HG03108 (cell line): ENCODE measurements at regions not wholly inside any gene's neighbourhood (a gene's known extent, or its start where the extent isn't known, plus 50 kb on each side); places are given as distances from the start of the nearest gene placed in this dataset.
"Not testable (repeated sequence)": the region's sequence is repeated elsewhere in the genome, so short reads cannot be mapped to it uniquely, and the experiment has no call there.

Experiments used
- ATAC-seq: cut with Tn5 transposase; IDR thresholded peaks from one replicate; pipeline ENCODE4 v1.9.1; 2021; ENCODE audit warnings: moderate library complexity; ENCODE audit not compliant: unreplicated experiment

DNA sequence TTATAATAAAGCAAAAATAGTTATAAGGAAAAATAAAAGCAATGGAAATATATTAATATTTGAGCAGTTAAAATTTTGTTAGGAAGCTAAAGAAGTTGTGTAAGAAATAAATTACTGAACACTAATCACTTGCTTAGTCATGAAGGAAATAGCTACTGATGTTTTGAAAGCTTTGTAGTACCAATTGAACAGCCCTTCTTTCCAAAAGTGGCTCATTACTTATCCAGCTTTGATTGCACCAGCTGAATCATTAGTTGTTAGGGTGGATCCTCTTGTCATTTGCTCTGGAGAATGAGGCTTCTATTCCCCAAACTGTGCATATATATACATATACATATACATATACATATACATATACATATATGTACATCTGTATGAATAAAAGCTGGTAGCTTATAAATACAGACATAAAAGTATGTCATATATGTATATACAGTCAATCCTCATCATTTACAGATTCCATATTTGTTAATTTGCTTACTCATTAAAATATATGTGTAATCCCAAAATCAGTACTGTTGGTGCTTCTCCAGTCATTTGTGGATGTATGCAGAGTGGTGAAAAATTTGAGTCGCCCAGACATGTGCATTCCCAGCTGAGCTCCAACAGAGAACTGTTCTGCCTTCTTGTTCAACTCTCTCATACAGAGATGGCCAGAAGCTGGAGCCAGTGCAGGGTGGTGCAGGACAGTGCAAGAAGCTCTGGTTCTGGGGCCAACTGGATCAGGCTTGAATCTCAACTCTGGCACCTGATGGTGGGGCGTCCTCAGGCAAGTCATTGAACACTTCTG lies 214.1 kb downstream of the RPAP3 start:
- ATAC-seq = no peak

DNA sequence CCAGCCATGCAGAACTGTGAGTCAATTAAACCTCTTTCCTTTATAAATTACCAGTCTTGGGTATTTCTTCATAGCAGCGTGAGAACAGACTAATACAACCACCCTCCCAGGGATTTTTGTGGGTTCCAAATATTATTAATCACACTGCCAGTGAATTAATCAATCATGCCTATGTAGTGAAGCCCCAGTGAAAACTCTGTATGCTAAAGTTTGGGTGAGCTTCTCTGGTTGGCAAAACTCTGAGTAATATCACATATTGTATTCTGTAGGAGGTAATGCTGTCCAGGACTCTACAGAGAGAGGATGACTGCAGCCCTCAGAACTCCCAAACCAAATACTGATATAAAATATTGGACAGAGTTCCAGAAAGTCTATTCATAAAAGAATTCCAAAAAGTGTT lies 216.9 kb downstream of the RPAP3 start:
- ATAC-seq = no peak

DNA sequence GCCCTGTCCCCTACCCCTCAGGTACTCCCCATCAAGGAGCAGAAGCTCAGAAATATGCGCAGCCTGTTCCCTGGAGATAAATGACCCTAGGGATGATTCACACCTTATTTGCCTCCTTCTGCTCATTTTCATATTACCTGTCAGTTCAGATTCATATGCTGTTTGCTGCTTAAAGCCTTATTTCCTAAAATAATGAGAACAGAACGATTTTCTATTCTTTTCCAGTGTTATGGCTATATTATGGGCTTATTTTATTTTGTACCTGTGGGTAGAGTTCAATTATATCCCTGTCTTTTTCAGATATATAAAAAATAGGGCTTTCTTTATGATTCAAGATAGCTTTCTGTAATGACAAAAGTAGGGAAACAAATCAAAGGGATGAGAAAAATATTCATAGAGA lies 224.8 kb downstream of the RPAP3 start:
- ATAC-seq = no peak

DNA sequence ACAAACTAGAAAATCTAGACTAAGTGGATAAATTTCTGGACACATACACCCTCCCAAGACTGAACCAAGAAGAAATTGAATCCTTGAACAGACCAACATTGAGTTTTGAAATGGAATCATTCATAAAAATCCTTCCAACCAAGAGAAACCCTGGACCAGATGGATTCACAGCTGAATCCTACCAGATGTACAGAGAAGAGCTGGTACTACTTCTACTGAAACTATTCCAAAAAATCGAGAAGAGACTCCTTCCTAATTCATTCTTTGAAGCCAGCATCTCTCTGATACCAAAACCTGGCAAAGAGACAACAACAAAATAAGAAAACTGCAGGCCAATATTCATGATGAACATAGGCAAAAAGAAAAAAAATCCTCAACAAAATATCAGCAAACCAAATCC lies 227.4 kb downstream of the RPAP3 start:
- ATAC-seq = no peak

DNA sequence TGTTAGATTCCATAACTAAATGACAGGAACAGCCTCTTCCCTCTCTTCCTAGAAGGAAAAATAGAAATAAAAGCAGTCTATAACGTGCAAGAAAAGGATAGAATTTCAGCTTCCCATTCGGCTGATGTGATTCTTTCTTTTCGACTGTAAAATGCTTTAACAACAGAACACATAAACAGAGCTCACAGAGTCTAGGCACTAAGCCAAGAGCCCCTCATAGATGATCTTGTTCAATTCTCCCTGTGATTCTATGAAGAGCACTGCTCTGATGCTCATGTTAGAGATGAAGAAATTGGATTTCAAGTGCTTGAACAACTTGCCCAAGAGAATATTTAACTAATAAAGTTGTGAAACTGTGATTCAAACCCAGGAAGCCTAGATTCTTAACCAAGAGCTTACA lies 232.7 kb downstream of the RPAP3 start:
- no peak for ATAC-seq

DNA sequence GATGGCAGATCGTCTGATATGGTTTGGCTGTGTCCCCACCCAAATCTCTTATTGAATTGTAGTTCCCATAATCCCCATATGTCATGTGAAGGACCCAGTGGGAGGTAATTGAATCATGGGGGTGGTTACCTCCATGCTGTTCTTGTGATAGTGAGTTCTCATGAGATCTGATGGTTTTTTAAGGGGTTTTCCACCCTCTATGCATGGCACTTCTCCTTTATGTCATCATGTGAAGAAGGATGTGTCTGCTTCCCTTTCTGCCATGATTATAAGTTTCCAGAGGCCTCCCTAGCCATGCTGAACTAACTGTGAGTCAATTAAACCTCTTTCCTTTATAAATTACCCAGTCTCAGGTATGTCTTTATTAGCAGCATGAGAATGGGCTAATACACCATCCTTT lies 235.5 kb downstream of the RPAP3 start:
- not testable (repeated sequence) for ATAC-seq

DNA sequence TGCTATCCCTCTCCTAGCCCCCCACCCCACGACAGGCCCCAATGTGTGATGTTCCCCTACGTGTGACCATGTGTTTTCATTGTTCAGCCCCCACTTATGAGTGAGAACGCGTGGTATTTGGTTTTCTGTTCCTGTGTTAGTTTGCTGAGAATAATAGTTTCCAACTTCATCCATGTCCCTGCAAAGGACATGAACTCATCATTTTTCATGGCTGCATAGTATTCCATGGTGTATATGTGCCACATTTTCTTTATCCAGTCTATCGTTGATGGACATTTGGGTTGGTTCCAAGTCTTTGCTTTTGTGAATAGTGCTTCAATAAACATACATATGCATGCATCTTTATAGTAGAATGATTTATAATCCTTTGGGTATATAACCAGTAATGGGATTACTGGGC lies 241.9 kb downstream of the RPAP3 start:
- not testable (repeated sequence) for ATAC-seq

DNA sequence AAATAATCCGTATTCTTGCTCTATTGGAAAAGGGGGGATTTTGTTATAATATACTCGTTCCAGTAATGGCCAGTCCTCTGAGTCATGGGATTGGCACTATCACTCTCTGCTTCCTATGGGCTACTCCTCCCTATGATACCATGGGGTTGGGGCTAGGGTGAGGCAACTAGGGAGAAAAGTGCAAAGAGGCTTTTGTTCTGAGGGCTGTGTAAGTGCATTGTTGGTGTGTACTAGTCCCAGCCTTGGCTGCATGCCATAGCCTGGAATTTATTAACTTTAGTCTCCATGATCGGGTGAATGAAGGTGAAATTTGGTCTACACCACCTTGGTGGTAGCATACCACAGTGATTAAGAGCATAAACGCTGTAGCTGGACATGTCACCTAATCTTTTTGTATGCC lies 247.6 kb downstream of the RPAP3 start:
- ATAC-seq = no peak

DNA sequence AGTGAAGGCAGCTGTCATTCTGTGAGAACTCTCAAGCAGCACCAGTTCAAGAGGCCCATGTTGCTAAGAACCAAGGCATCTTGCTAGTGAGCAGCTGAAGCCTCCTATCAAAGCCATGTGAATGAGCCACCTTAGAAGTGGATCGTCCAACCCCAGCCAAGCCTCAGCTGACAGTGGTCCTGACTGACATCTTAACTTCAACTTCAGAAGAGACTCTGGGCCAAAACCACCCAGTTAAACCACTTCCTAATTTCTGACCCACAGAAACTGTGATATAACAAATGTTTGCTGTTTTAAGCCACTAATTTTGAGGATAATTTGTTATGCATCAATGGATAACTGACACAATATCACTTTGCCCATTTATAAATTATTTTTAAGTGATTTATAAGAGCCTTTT lies 256.0 kb downstream of the RPAP3 start:
- ATAC-seq = no peak

DNA sequence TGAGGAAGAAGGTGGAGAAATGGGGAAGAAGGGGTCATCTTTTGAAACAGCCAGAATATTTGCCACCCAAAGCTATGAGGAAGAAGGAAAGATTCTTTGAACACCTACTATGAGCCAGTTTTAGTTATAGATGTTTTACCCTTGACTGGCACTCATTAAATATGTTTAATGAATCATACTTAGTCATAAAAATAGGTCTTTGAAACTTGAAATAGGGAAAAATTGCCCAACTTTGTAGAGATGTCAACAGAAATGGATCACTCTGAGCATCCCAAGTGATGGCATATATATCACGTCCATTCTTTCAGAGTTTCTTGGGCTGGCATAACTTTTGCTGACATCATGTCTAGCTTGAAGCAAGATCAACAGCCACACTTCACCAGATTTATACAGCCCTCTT lies 263.5 kb downstream of the RPAP3 start:
- ATAC-seq = no peak

DNA sequence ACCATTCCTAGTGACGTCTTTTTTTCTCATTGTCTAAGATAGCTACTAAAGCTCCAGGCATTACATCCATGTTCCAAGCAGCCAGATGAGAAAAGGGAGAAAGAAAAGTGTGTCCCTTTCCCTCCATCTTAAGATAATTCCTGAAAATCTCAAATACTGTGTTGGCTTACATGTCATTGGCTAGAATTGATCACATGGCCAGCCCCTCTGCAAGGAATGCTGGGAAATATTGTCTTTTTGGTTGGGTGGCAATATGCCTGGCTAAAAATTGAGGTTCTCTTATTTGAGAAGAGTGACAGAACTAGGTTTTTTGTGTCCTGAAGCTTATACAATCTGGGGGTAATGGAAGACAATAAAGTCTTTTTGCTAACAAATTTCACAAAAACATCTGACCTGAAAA lies 264.3 kb downstream of the RPAP3 start:
- ATAC-seq = no peak

DNA sequence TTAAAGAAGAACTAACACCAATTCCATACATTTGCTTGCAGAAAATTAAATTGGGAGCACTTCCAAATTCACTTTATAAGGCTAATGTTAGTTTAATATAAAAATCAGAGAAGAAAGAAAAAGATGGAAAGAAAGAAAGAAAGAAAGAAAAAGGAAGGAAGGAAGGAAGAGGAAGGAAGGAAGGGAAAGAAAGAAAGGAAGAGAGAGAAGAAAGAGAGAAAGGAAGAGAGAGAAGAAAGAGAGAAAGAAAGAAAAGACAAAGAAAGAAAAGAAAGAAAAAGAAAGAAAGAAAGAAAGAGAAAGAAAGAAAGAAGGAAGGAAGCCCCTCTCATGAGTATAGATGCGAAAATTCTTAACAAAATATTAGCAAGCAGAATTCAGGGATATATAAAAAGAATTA lies 267.7 kb downstream of the RPAP3 start:
- no peak for ATAC-seq

DNA sequence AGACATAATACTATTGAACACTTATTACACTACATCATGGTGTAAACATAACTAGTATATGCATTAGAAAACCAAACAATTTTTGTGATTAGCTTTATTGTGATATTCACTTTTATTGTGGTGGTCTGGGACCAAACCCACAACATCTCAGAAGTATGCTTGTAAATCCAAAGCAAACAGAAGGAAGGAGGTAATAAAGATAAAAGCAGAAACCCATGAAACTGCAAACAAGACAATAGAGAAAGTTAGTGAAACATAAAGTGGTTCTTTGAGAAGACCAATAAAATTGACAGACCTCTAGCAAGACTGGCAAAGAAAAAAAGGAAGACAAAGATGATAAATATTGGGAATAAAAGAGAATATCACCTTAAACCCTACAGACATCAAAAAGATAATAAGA lies 268.3 kb downstream of the RPAP3 start:
- no peak for ATAC-seq

DNA sequence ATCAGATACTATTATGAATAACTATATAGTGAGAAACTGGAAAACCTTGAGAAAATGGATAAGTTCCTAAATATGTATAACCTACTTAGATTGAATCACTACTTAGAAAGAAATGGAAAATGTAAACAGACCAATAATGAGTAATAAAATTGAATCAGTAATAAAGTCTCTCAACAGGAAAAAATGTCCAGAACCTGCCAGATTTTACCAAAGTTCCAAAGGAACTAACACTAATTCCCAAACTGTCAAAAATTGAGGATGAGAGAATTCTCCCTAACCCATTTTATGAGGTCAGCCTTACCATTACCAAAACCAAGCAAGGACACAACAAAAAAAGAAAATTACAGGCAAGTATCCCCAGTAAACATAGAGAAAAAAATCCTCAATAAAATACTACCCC lies 272.0 kb downstream of the RPAP3 start:
- ATAC-seq = no peak

DNA sequence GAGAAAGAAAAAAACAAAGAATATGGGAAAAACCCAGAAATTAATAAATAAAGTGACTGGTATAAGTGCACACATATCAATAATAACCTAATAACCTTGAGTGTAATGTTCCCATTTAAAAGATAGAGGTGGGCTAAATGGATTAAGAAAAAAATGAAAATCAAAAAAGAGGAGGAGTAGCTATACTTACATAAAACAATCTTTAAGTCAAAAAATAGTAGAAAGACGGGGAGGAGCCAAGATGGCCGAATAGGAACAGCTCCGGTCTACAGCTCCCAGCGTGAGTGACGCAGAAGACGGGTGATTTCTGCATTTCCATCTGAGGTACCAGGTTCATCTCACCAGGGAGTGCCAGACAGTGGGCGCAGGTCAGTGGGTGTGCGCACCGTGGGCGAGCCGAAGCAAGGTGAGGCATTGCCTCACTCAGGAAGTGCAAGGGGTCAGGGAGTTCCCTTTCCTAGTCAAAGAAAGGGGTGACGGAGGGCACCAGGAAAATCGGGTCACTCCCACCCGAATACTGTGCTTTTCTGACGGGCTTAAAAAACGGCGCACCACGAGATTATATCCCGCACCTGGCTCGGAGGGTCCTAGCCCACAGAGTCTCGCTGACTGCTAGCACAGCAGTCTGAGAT lies 279.0 kb downstream of the RPAP3 start:
- not testable (repeated sequence) for ATAC-seq

DNA sequence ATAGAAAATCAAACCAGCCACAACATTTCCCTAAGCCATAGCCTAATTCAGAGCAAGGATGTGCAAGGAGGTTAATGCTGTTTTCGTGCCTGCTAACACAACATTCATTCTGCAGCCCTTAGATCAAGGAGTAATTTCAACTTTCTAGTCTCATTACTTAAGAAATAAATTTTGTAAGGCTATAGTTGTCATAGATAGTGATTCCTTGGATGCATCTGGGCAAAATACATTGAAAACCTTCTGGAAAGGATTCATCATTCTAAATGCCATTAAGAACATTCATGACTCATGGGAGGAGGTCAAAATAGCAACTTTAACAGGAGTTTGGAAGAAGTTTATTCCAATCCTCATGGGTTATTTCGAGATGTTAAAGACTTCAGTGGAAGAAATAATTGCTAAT lies 283.2 kb downstream of the RPAP3 start:
- no peak for ATAC-seq

DNA sequence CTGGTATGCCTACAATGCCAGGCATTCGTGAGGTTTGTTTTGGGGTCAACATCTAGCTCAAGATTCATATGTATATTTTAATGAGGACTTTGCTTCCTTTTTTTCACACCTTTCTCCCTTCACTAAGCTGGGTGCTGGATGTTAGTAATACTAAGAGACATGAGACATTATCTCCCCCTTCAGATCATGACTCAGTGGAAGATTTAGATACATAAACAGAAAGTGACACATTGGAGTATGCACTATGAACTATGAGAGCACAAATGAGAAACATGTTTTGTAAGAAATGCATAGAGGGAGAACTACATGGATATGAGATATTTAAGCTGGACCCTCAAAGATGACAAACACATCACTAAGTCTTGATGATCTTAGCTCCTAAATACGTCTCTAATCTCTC lies 286.3 kb downstream of the RPAP3 start:
- no peak for ATAC-seq

DNA sequence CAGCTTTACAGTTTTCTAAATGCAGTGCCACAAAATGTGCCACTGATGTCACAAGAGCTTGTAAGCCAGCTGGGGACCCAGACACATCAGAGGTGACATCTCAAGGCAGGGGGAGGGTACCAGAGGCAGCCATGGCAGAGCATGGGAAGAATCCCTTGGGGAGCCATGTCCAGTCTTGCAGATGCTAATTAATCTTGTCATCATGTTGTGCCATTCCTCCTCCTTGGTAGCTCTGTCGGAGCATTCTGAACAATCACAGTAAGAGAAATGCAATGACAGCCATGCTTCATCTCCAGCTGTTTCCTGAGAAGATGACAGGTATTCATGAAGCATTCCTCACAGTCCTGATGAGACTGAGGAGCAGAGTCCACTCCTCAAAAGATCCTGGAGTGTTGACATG lies 287.9 kb downstream of the RPAP3 start:
- ATAC-seq = no peak

DNA sequence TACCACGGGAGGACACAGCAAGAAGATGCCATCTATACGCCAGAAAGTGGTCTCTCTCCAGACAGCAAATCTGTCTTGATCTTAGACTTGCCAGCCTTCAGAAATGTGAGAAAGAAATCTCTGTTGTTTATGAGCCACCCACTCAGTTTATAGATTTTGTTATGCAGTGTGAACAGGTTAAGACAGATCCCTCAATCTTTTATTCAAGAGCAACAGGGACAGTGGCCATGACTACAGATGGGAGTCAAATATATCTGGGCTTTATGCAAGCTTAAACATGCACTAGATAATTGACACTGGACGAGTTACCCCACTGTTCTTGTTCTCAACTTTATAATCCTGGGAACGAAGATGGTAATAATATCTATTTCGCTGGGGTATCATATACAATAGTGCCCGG lies 288.7 kb downstream of the RPAP3 start:
- ATAC-seq = no peak

DNA sequence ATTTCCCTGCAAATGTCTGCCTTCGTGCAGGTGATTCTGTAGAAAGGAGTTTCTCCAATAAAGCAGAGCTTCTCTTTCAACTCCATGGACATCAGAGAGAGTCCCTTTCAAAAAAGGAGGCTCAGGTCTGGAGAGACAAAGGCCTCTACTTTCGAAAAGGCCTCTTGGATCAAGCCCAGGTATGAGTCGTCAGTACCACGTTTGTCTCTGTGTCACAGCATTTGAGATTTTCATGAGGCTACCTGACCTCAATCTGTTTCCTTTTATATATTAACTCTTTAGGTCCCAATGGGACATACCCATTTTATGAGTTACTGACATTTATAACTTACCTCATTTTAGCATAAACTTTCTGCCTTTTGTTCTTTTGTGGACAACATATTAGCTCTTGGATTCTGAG lies 290.8 kb downstream of the RPAP3 start:
- no peak for ATAC-seq

DNA sequence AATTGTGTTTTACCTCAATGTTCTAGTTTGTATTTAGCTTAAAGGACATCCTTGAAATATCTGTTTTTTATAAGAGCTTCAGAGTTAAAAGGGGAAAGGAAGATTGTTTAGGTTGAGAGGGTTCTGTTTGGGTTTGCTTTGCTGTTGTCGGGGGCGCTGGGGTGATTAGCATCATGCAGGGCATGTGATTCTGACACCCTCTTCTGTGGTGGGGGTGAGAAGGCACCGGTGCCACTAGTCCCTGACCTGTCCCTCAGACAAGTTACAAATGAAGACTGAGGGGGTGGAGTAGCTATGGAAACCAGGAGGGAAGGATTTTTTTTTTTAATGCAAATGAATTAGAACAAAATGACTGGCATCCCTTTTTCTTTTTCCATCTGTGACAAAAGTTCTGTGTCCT lies 291.3 kb downstream of the RPAP3 start:
- no peak for ATAC-seq

DNA sequence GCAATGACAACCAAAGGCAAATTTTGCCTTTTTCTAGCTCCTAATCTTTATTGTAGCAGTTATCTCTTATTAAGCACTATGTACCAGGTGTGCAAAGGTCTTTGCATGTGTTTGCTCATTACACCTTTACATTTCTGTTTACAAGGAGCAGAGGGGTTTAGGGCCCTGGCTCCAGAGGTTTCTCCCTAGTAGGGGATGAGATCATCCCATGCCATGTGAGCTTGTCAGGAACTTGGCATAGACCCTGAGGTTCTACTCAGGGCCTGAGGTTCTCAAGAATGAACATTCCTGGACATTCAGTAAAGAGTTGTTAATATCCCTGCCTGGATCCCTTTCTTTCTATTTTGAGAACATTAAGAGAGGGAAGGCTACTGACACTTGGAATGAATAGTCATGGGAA lies 292.0 kb downstream of the RPAP3 start:
- ATAC-seq = no peak
